HG03442 (cell line): ENCODE measurements at regions not wholly inside any gene's neighbourhood (a gene's known extent, or its start where the extent isn't known, plus 50 kb on each side); places are given as distances from the start of the nearest gene placed in this dataset.
A peak's percentile ranks its signal among the peaks of the same experiment; 100 is the strongest.

Experiments used
- ATAC-seq: cut with Tn5 transposase; IDR thresholded peaks from one replicate; pipeline ENCODE4 v1.9.1; 2021; ENCODE audit warnings: mild to moderate bottlenecking, moderate library complexity; ENCODE audit not compliant: unreplicated experiment

- no peak for ATAC-seq
These were observed 85.0 kb downstream of the NUF2 start for GRCh38 chr1:163406772-163407171.

- no peak for ATAC-seq
These were observed 86.5 kb downstream of the NUF2 start for GRCh38 chr1:163408262-163408661.

GRCh38 chr1:163410073-163410999 lies 88.6 kb downstream of the NUF2 start:
- ATAC-seq = peak; percentile 36

- no peak for ATAC-seq
These were observed 90.5 kb downstream of the NUF2 start for GRCh38 chr1:163412221-163412620.

GRCh38 chr1:163414778-163415177 lies 93.0 kb downstream of the NUF2 start:
- ATAC-seq = peak; percentile 94

- ATAC-seq = no peak
These were observed 99.9 kb downstream of the NUF2 start for GRCh38 chr1:163421701-163422100.

- no peak for ATAC-seq
These were observed 101.1 kb downstream of the NUF2 start for GRCh38 chr1:163422738-163423404.

GRCh38 chr1:163426505-163427251 lies 104.9 kb downstream of the NUF2 start:
- ATAC-seq = no peak

GRCh38 chr1:163427279-163427678 lies 105.5 kb downstream of the NUF2 start:
- ATAC-seq = no peak

- no peak for ATAC-seq
These were observed 114.5 kb downstream of the NUF2 start for GRCh38 chr1:163436140-163436812.

- ATAC-seq = no peak
These were observed 117.7 kb downstream of the NUF2 start for GRCh38 chr1:163439471-163439870.

- no peak for ATAC-seq
These were observed 118.3 kb downstream of the NUF2 start for GRCh38 chr1:163440090-163440489.

GRCh38 chr1:163442231-163442879 lies 120.6 kb downstream of the NUF2 start:
- ATAC-seq = no peak

- no peak for ATAC-seq
These were observed 121.1 kb downstream of the NUF2 start for GRCh38 chr1:163442895-163443294.

GRCh38 chr1:163443863-163444262 lies 122.1 kb downstream of the NUF2 start:
- ATAC-seq = no peak

GRCh38 chr1:163444665-163445064 lies 122.9 kb downstream of the NUF2 start:
- ATAC-seq = no peak

GRCh38 chr1:163450986-163451385 lies 129.2 kb downstream of the NUF2 start:
- no peak for ATAC-seq

GRCh38 chr1:163459539-163459938 lies 137.8 kb downstream of the NUF2 start:
- ATAC-seq = no peak

GRCh38 chr1:163467289-163467688 lies 145.5 kb downstream of the NUF2 start:
- ATAC-seq = no peak
